ENCODE measurements at regions not wholly inside any gene's neighbourhood (a gene's known extent, or its start where the extent isn't known, plus 50 kb on each side); places are given as distances from the start of the nearest gene placed in this dataset.
"Not testable (repeated sequence)": the region's sequence is repeated elsewhere in the genome, so short reads cannot be mapped to it uniquely, and the experiment has no call there.

DNA sequence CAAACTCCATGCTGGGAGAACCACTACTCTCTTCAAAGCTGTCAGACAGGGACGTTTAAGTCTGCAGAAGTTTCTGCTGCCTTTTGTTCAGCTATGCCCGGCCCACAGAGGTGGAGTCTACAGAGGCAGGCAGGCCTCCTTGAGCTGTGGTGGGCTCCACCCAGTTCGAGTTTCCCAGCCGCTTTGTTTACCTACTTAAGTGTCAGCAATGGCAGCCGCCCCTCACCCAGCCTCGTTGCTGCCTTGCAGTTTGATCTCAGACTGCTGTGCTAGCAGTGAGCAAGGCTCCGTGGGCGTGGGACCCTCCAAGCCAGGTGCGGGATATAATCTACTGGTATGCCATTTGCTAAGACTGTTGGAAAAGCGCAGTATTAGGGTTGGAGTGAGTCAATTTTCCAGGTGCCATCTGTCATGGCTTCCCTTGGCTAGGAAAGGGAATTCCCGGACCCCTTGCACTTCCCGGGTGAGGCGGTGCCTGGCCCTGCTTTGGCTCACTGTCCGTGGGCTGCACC, 190.7 kb downstream of the TTC6 start:
- H3K4me1 Mint-ChIP-seq (ENCODE audit: insufficient read depth, unreplicated experiment); intact Hi-C loops (cut with micrococcal nuclease); H3K27me3 Mint-ChIP-seq (ENCODE audit: insufficient read depth, unreplicated experiment): not testable (repeated sequence)

DNA sequence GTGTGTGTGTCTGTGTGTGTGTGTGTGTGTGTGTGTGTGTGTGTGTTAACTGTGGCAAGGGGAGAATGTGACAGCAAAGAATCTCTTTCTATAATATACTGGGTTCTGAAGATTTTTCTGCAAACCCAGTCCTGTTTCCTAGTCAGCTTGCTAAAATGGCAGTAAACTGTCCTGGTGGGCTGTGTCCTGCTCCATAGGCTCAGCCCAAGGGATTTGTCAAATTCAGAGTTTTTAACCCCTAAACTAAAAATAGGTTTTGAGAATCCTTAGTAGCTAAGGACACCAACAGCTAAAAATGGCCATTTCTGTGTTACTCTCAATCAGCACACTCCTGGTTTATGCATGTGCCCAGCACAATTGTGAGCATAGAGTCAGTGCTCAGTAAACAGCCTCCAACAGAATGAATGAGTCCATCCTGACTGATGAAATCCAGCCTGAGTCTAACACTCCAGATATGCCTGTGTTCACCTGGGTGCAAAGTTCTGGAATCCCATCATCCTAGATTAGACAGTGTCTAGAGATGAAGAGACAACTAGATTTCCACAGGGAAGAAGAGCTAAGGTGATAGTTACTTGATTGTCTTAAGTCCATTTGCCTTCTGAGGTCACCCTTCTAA, 192.6 kb downstream of the TTC6 start:
- no peaks in the 10 kb centered on the region for H3K9me3 Mint-ChIP-seq (ENCODE audit: unreplicated experiment)
- no peaks in the 10 kb centered on the region for H3K36me3 Mint-ChIP-seq (ENCODE audit: insufficient read depth, unreplicated experiment)
- intact Hi-C loops (cut with micrococcal nuclease) = no loop called here
- no peaks in the 10 kb centered on the region for H3K27me3 Mint-ChIP-seq (ENCODE audit: insufficient read depth, unreplicated experiment)
- no peak overlapping the region for H3K27ac Mint-ChIP-seq (ENCODE audit: low read depth, unreplicated experiment)
- no peak overlapping the region for H3K4me3 Mint-ChIP-seq (ENCODE audit: unreplicated experiment)
- BruUV-seq (replicated peaks) = no TSS peak
- DNase-seq (ENCODE audit: unreplicated experiment) = no peak
- POLR2A ChIA-PET = no interaction called here
- no peaks in the 10 kb centered on the region for H3K4me1 Mint-ChIP-seq (ENCODE audit: insufficient read depth, unreplicated experiment)
- CTCF ChIA-PET = interaction anchor here (0.5 to 1.2 kb wide), 4 partner anchors 208 to 870 kb away, joined by 3 to 4 read pairs (median 3); no protein-coding TSS in a partner anchor
- TF ChIP-seq, protein P1, sequence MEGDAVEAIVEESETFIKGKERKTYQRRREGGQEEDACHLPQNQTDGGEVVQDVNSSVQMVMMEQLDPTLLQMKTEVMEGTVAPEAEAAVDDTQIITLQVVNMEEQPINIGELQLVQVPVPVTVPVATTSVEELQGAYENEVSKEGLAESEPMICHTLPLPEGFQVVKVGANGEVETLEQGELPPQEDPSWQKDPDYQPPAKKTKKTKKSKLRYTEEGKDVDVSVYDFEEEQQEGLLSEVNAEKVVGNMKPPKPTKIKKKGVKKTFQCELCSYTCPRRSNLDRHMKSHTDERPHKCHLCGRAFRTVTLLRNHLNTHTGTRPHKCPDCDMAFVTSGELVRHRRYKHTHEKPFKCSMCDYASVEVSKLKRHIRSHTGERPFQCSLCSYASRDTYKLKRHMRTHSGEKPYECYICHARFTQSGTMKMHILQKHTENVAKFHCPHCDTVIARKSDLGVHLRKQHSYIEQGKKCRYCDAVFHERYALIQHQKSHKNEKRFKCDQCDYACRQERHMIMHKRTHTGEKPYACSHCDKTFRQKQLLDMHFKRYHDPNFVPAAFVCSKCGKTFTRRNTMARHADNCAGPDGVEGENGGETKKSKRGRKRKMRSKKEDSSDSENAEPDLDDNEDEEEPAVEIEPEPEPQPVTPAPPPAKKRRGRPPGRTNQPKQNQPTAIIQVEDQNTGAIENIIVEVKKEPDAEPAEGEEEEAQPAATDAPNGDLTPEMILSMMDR (IDR thresholded peaks at IDR 0.05; ENCODE audit: unreplicated experiment) = no peak

More for the DNA sequence above, 190.7 kb downstream of the TTC6 start:
- BruUV-seq (replicated peaks); H3K27ac Mint-ChIP-seq (ENCODE audit: low read depth, unreplicated experiment); H3K9me3 Mint-ChIP-seq (ENCODE audit: unreplicated experiment); POLR2A ChIA-PET; DNase-seq (ENCODE audit: unreplicated experiment); H3K36me3 Mint-ChIP-seq (ENCODE audit: insufficient read depth, unreplicated experiment); H3K4me3 Mint-ChIP-seq (ENCODE audit: unreplicated experiment): not testable (repeated sequence)
- CTCF ChIA-PET = interaction anchor here (0.6 kb wide), 1 partner anchor 76 kb away, joined by 3 read pairs; no protein-coding TSS in a partner anchor

DNA sequence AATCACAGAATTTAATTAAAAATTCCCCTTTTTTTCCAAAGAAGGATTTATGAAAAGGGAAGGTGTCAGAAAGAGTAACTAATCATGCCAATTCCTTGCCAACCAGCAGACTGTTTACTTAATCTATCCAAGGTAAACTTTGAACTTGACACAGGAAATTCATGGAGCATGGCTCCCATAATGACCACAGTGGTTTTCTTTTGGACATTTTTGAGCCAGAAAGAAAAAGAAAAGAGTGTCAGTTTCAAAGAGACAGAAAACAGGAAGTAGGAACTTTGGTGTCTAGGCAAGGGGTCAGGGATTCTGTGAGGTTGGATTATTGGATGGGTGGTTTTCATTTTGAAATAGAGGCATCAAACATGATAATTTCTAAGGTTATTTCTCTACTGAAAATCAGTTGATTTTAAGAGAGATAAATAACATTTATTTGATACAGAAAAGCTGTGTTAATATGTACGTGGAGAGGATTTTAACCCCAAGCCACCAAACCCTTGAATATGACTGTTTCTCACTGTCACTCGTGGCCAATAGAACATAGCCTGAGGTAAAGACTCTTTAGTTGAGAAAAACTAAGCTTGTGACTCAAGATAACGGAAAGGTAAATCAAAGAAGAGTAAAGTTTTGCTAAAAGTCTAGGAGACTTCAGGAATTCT, 196.1 kb downstream of the TTC6 start:
- no peak overlapping the region for H3K4me3 Mint-ChIP-seq (ENCODE audit: unreplicated experiment)
- H3K4me1 Mint-ChIP-seq (ENCODE audit: insufficient read depth, unreplicated experiment) = no peaks in the 10 kb centered on the region
- H3K9me3 Mint-ChIP-seq (ENCODE audit: unreplicated experiment) = no peaks in the 10 kb centered on the region
- no peaks in the 10 kb centered on the region for H3K27me3 Mint-ChIP-seq (ENCODE audit: insufficient read depth, unreplicated experiment)
- ChIA-PET POLR2A (no interaction called here), CTCF (no interaction called here)
- no TSS peak for BruUV-seq (replicated peaks)
- intact Hi-C loops (cut with micrococcal nuclease) = no loop called here
- no peaks in the 10 kb centered on the region for H3K36me3 Mint-ChIP-seq (ENCODE audit: insufficient read depth, unreplicated experiment)
- TF ChIP-seq, protein P1 (IDR thresholded peaks at IDR 0.05; ENCODE audit: unreplicated experiment) = no peak
- no peak for DNase-seq (ENCODE audit: unreplicated experiment)
- H3K27ac Mint-ChIP-seq (ENCODE audit: low read depth, unreplicated experiment) = no peak overlapping the region

DNA sequence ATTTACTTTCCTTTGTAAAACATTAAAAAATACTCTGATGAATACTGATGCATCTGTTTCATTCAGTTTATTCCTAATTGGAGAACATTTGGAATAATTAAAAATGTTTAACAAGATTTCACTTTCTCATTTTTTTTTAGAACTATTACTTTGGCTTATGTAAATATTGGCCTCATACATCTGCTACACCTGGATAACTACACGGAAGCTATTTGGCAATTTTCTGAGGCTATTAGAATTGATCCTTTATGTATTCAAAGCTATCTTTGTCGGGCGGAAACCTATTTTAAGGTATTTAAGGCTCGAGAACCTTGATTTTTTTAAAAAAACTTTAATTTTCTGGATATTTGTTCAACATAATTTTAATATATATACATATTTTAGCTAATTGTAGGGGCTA, 196.7 kb downstream of the TTC6 start:
- Mint-ChIP-seq H3K27ac (ENCODE audit: low read depth, unreplicated experiment) (no peak overlapping the region), H3K36me3 (ENCODE audit: insufficient read depth, unreplicated experiment) (no peaks in the 10 kb centered on the region), H3K27me3 (ENCODE audit: insufficient read depth, unreplicated experiment) (no peaks in the 10 kb centered on the region), H3K4me1 (ENCODE audit: insufficient read depth, unreplicated experiment) (no peaks in the 10 kb centered on the region), H3K9me3 (ENCODE audit: unreplicated experiment) (no peaks in the 10 kb centered on the region), H3K4me3 (ENCODE audit: unreplicated experiment) (no peak overlapping the region)
- POLR2A ChIA-PET = no interaction called here
- CTCF ChIA-PET = no interaction called here
- DNase-seq (ENCODE audit: unreplicated experiment) = no peak
- BruUV-seq (replicated peaks) = no TSS peak
- intact Hi-C loops (cut with micrococcal nuclease) = no loop called here
- TF ChIP-seq, protein P1 (IDR thresholded peaks at IDR 0.05; ENCODE audit: unreplicated experiment) = no peak
